Thoracic aorta (tissue), 2 donors: ENCODE measurements at regions not wholly inside any gene's neighbourhood (a gene's known extent, or its start where the extent isn't known, plus 50 kb on each side); places are given as distances from the start of the nearest gene placed in this dataset.

ENCODE experiments used
- ATAC-seq: fragments of 150-250 bp; one replicate; pipeline ENCODE4 v1.8.0; 2017; ENCODE audit warnings: low read depth; ENCODE audit not compliant: insufficient number of reproducible peaks, low FRiP score
- DNase-seq: peaks from one replicate; pipeline ENCODE4 v3.0.0-alpha.2; 2020; ENCODE audit warnings: low spot score
- H3K27ac ChIP-seq, 2 donors: fragments of 200-600 bp; sonication (generic); 1 replicate in 1 of 2; 2 replicates in 1 of 2; pipeline ENCODE4 v1.5.1; 2016; ENCODE audit warnings: mild to moderate bottlenecking in 2 of 2, moderate library complexity in 2 of 2
- H3K27me3 ChIP-seq: fragments of 200-600 bp; sonication (generic); replicated peaks from 2 replicates; pipeline ENCODE4 v1.6.0; 2016; ENCODE audit warnings: mild to moderate bottlenecking; ENCODE audit not compliant: insufficient read depth
- H3K36me3 ChIP-seq: fragments of 200-600 bp; sonication (generic); one replicate; pipeline ENCODE4 v1.5.1; 2016
- H3K4me1 ChIP-seq, 2 donors: fragments of 200-600 bp; sonication (generic); 1 replicate in 1 of 2; 2 replicates in 1 of 2; pipeline versions ENCODE4 v1.5.1 to v1.6.0; 2016; ENCODE audit warnings: low read depth in 2 of 2, mild to moderate bottlenecking in 1 of 2; ENCODE audit not compliant: control insufficient read depth in 1 of 2
- H3K4me3 ChIP-seq: fragments of 200-600 bp; sonication (generic); 2 replicates; pipeline ENCODE4 v1.5.1; 2016; ENCODE audit warnings: mild to moderate bottlenecking
- H3K9me3 ChIP-seq: fragments of 200-600 bp; sonication (generic); 2 replicates; pipeline ENCODE4 v1.5.1; 2016
- CTCF ChIP-seq: fragments of 200-600 bp; sonication (generic); IDR thresholded peaks from one replicate; pipeline ENCODE4 v1.5.1; 2019; ENCODE audit warnings: antibody characterized with exemption

- TF ChIP-seq CTCF: no peak
- Histone ChIP-seq H3K27me3 (no peaks in the 10 kb centered on the region), H3K27ac (no peak overlapping the region), H3K4me3 (no peak overlapping the region), H3K9me3 (no peaks in the 10 kb centered on the region), H3K4me1 (no peaks in the 10 kb centered on the region), H3K36me3 (no peaks in the 10 kb centered on the region)
- ATAC-seq: no peak
- no peak for DNase-seq
Measured at GRCh38 chr6:134453792-134454510, 136.0 kb upstream of the SGK1 start.

GRCh38 chr6:134452906-134453305 is 135.0 kb upstream of the SGK1 start:
- Histone ChIP-seq H3K9me3 (no peaks in the 10 kb centered on the region), H3K27me3 (no peaks in the 10 kb centered on the region), H3K27ac (no peak overlapping the region), H3K36me3 (no peaks in the 10 kb centered on the region), H3K4me3 (no peak overlapping the region), H3K4me1 (no peaks in the 10 kb centered on the region)
- no peak for DNase-seq
- no peak for TF ChIP-seq CTCF
- ATAC-seq: no peak

- Histone ChIP-seq H3K4me1 (peaks cover 0 to 4% of the 10 kb centered on the region in 2 donors), H3K36me3 (no peaks in the 10 kb centered on the region), H3K9me3 (no peaks in the 10 kb centered on the region), H3K27ac (no peak overlapping the region), H3K27me3 (no peaks in the 10 kb centered on the region), H3K4me3 (no peak overlapping the region)
- no peak for DNase-seq
- TF ChIP-seq CTCF: no peak
- ATAC-seq: no peak
Measured at GRCh38 chr6:134451529-134451928, 133.6 kb upstream of the SGK1 start.

- H3K27ac ChIP-seq: no peak overlapping the region
- DNase-seq: no peak
- H3K36me3 ChIP-seq: no peaks in the 10 kb centered on the region
- ATAC-seq: no peak
- H3K9me3 ChIP-seq: no peaks in the 10 kb centered on the region
- no peaks in the 10 kb centered on the region for H3K27me3 ChIP-seq
- H3K4me1 ChIP-seq: peaks cover 0 to 4% of the 10 kb centered on the region in 2 donors
- no peak overlapping the region for H3K4me3 ChIP-seq
- TF ChIP-seq CTCF: no peak
Measured at GRCh38 chr6:134449781-134450180, 131.9 kb upstream of the SGK1 start.

- Histone ChIP-seq H3K4me1 (peaks cover 0 to 4% of the 10 kb centered on the region in 2 donors), H3K27ac (no peak overlapping the region), H3K9me3 (no peaks in the 10 kb centered on the region), H3K36me3 (no peaks in the 10 kb centered on the region), H3K4me3 (no peak overlapping the region), H3K27me3 (no peaks in the 10 kb centered on the region)
- DNase-seq (no peak), ATAC-seq (no peak)
- TF ChIP-seq CTCF: no peak
Measured at GRCh38 chr6:134449004-134449403, 131.1 kb upstream of the SGK1 start.
